ENCODE measurements at regions not wholly inside any gene's neighbourhood (a gene's known extent, or its start where the extent isn't known, plus 50 kb on each side); places are given as distances from the start of the nearest gene placed in this dataset.

GRCh38 chr10:43945908-43946307, 297.2 kb upstream of the ZNF32 start:
- DNase-seq = no peak

- no peak for DNase-seq
These were observed 296.5 kb upstream of the ZNF32 start for GRCh38 chr10:43945094-43945730.

GRCh38 chr10:43944381-43945093, 295.9 kb upstream of the ZNF32 start:
- DNase-seq = no peak

GRCh38 chr10:43943818-43944360, 295.2 kb upstream of the ZNF32 start:
- no peak for DNase-seq

GRCh38 chr10:43943119-43943817, 294.6 kb upstream of the ZNF32 start:
- no peak for DNase-seq

- no peak for DNase-seq
These were observed 293.6 kb upstream of the ZNF32 start for GRCh38 chr10:43942096-43942850.

- DNase-seq = no peak
These were observed 292.5 kb upstream of the ZNF32 start for GRCh38 chr10:43940898-43941837.

GRCh38 chr10:43939939-43940820, 291.5 kb upstream of the ZNF32 start:
- no peak for DNase-seq

- no peak for DNase-seq
These were observed 290.8 kb upstream of the ZNF32 start for GRCh38 chr10:43939389-43939938.

- no peak for DNase-seq
These were observed 290.1 kb upstream of the ZNF32 start for GRCh38 chr10:43938810-43939209.

- DNase-seq = peak; percentile 27
These were observed 282.7 kb upstream of the ZNF32 start for GRCh38 chr10:43931308-43931930.

- DNase-seq = no peak
These were observed 282.1 kb upstream of the ZNF32 start for GRCh38 chr10:43930777-43931176.

GRCh38 chr10:43930243-43930642, 281.6 kb upstream of the ZNF32 start:
- no peak for DNase-seq

- DNase-seq = no peak
These were observed 280.4 kb upstream of the ZNF32 start for GRCh38 chr10:43929122-43929521.

- no peak for DNase-seq
These were observed 279.8 kb upstream of the ZNF32 start for GRCh38 chr10:43928425-43928968.

GRCh38 chr10:43926875-43927406, 278.3 kb upstream of the ZNF32 start:
- no peak for DNase-seq

- no peak for DNase-seq
These were observed 277.7 kb upstream of the ZNF32 start for GRCh38 chr10:43926371-43926770.

GRCh38 chr10:43925793-43926192, 277.1 kb upstream of the ZNF32 start:
- DNase-seq = no peak

- no peak for DNase-seq
These were observed 274.6 kb upstream of the ZNF32 start for GRCh38 chr10:43923328-43923727.
